Adrenal gland (tissue), 9 donors: ENCODE measurements at regions not wholly inside any gene's neighbourhood (a gene's known extent, or its start where the extent isn't known, plus 50 kb on each side); places are given as distances from the start of the nearest gene placed in this dataset.

Experiments
- DNase-seq, 7 donors: peaks; one replicate each; pipeline ENCODE4 v3.0.0-alpha.2; 2019 to 2020
- H3K27ac ChIP-seq, 5 donors: fragments of 200-600 bp; sonication (generic) in 4 of 5; 1 replicate in 3 of 5; 2 replicates in 2 of 5; pipeline versions ENCODE4 v1.5.1 to v1.8.0; 2016 to 2020; ENCODE audit warnings: mild to moderate bottlenecking in 1 of 5
- H3K27me3 ChIP-seq: fragments of 200-600 bp; 2 replicates; pipeline ENCODE4 v1.8.0; 2021
- H3K36me3 ChIP-seq, 2 donors: fragments of 200-600 bp; replicated peaks in 1 of 2; 1 replicate in 1 of 2; 2 replicates in 1 of 2; pipeline versions ENCODE4 v1.5.1 to v1.8.0; 2018 to 2022
- H3K4me1 ChIP-seq, 2 donors: fragments of 200-600 bp; replicated peaks in 1 of 2; 1 replicate in 1 of 2; 2 replicates in 1 of 2; pipeline versions ENCODE4 v1.5.1 to v1.8.0; 2018 to 2021
- H3K4me3 ChIP-seq, 4 donors: fragments of 200-600 bp; sonication (generic) in 3 of 4; one replicate each; pipeline ENCODE4 v1.5.1; 2016 to 2018
- H3K9me3 ChIP-seq, 3 donors: fragments of 200-600 bp; sonication (generic) in 1 of 3; replicated peaks in 1 of 3; 1 replicate in 2 of 3; 2 replicates in 1 of 3; pipeline versions ENCODE4 v1.5.1 to v1.8.0; 2016 to 2021
- CTCF ChIP-seq, 6 experiments: fragments of 450-650 bp in 4 of 6; fragments of 200-600 bp in 2 of 6; sonication (generic) in 1 of 6; IDR thresholded peaks; 1 replicate in 5 of 6; 2 replicates in 1 of 6; pipeline versions ENCODE4 v1.5.1 to v1.8.0; 2016 to 2021; ENCODE audit warnings: antibody characterized with exemption in 6 of 6, mild to moderate bottlenecking in 2 of 6, moderate library complexity in 1 of 6
- POLR2A ChIP-seq, 2 donors: fragments of 450-650 bp; IDR thresholded peaks; one replicate each; pipeline ENCODE4 v1.6.1; 2017; ENCODE audit warnings: antibody characterized with exemption in 2 of 2, mild to moderate bottlenecking in 2 of 2, moderate library complexity in 1 of 2
- WGBS, 4 donors: extraction: QIAGEN DNeasy Blood & Tissue Kit in 2 of 4; methylation state at CpG; one replicate each; pipeline versions ENCODE4 v1.1.5 to v1.1.7; 2013 to 2017; 5-methylcytosine and 5-hydroxymethylcytosine counted together
- intact Hi-C, 2 donors: fragments of 100-400 bp; cut with DNase I; formaldehyde crosslinking; loops; one replicate each; pipeline versions ENCODE4 v1.14.1 to v1.15.0; 2022 to 2023
- donor health status: healthy with polysubstance abuse.
- donor health status: Bipolar disorder and iron deficiency.
- donor health status: DM: yes; HTN: yes; CAD: no.
- donor health status: DM: no; HTN: no; CAD: no.
- donor health status: DM: no; HTN: no; CAD: no.

GRCh38 chr4:163598028-163598427 lies 103.5 kb downstream of the TMA16 start:
- H3K4me3 ChIP-seq = no peak overlapping the region
- TF ChIP-seq POLR2A (IDR thresholded peaks at IDR 0.05) (no peak), CTCF (IDR thresholded peaks at IDR 0.05) (no peak)
- H3K36me3 ChIP-seq = no peaks in the 10 kb centered on the region
- no peaks in the 10 kb centered on the region for H3K4me1 ChIP-seq
- intact Hi-C loops = no loop called here
- no peaks in the 10 kb centered on the region for H3K9me3 ChIP-seq
- no peak overlapping the region for H3K27ac ChIP-seq
- 71 to 81% (median 76%) methylated on average over 4 of the region's 4 CpGs for WGBS, 4 donors
- no peaks in the 10 kb centered on the region for H3K27me3 ChIP-seq
- no peak for DNase-seq

GRCh38 chr4:163598489-163598888 lies 104.0 kb downstream of the TMA16 start:
- Histone ChIP-seq H3K9me3 (no peaks in the 10 kb centered on the region), H3K27ac (no peak overlapping the region), H3K4me3 (no peak overlapping the region), H3K36me3 (no peaks in the 10 kb centered on the region), H3K4me1 (no peaks in the 10 kb centered on the region), H3K27me3 (no peaks in the 10 kb centered on the region)
- intact Hi-C loops = no loop called here
- WGBS, 4 donors = 70 to 89% (median 74%) methylated on average over 2 of the region's 2 CpGs
- DNase-seq = no peak
- TF ChIP-seq CTCF (IDR thresholded peaks at IDR 0.05) (no peak), POLR2A (IDR thresholded peaks at IDR 0.05) (no peak)

- Histone ChIP-seq H3K9me3 (no peaks in the 10 kb centered on the region), H3K27me3 (no peaks in the 10 kb centered on the region), H3K4me3 (no peak overlapping the region), H3K27ac (no peak overlapping the region), H3K36me3 (no peaks in the 10 kb centered on the region), H3K4me1 (no peaks in the 10 kb centered on the region)
- WGBS, 4 donors = 55 to 63% (median 59%) methylated on average over 6 of the region's 6 CpGs
- intact Hi-C loops = no loop called here
- TF ChIP-seq POLR2A (IDR thresholded peaks at IDR 0.05) = no peak
- TF ChIP-seq CTCF (IDR thresholded peaks at IDR 0.05) = no peak
- no peak for DNase-seq
Measured at GRCh38 chr4:163600727-163601126, 106.2 kb downstream of the TMA16 start.

GRCh38 chr4:163603257-163603656 lies 108.8 kb downstream of the TMA16 start:
- no peaks in the 10 kb centered on the region for H3K4me1 ChIP-seq
- no peaks in the 10 kb centered on the region for H3K36me3 ChIP-seq
- WGBS, 4 donors = 43 to 49% (median 44%) methylated on average over 5 of the region's 5 CpGs
- no peak overlapping the region for H3K4me3 ChIP-seq
- TF ChIP-seq CTCF (IDR thresholded peaks at IDR 0.05) (no peak), POLR2A (IDR thresholded peaks at IDR 0.05) (no peak)
- no peaks in the 10 kb centered on the region for H3K9me3 ChIP-seq
- no peak overlapping the region for H3K27ac ChIP-seq
- DNase-seq = no peak
- H3K27me3 ChIP-seq = no peaks in the 10 kb centered on the region
- intact Hi-C loops = no loop called here
